ENCODE measurements at regions not wholly inside any gene's neighbourhood (a gene's known extent, or its start where the extent isn't known, plus 50 kb on each side); places are given as distances from the start of the nearest gene placed in this dataset.

GRCh38 chr12:105462831-105463230, 132.3 kb downstream of the C12orf75 start:
- in situ Hi-C loops (cut with MboI), result no loop called here
- H3K9ac ChIP-seq (ENCODE audit: control insufficient read depth, insufficient read depth, low read length), result no peak overlapping the region
- H3K9me3 ChIP-seq (replicated peaks; ENCODE audit: control insufficient read depth, insufficient read depth, low read length), result no peaks in the 10 kb centered on the region; the same call in 2 of the 3 replicates
- no peak for ATAC-seq
- no peak for FAIRE-seq
- no peaks in the 10 kb centered on the region for H3K4me1 ChIP-seq (ENCODE audit: control insufficient read depth, insufficient read depth, low read length)
- no peak overlapping the region for H3K27ac ChIP-seq (ENCODE audit: control insufficient read depth, insufficient read depth)
- RAD21 ChIA-PET (ENCODE audit: unreplicated experiment), result no interaction called here
- CTCF ChIA-PET, result no interaction called here
- no peaks in the 10 kb centered on the region for H3K36me3 ChIP-seq (ENCODE audit: control insufficient read depth in 2 of 2, insufficient read depth in 2 of 2, low read length in 1 of 2)
- 0% methylated on average over 2 of the region's 2 CpGs for WGBS (ENCODE audit: insufficient coverage, insufficient replicate concordance, low lambda C conversion rate, missing lambda C conversion rate)
- no peak overlapping the region for H2AFZ ChIP-seq (ENCODE audit: control insufficient read depth, low read depth, low read length)
- no TSS peak for BruUV-seq (replicated peaks)
- SMC1A ChIA-PET (ENCODE audit: uncharacterized antibody, unreplicated experiment), result interaction anchor here (0.6 kb wide), 1 partner anchor 1626 kb away, joined by 3 read pairs; no protein-coding TSS in a partner anchor
- H3K79me2 ChIP-seq (ENCODE audit: control insufficient read depth, insufficient read depth, low read length), result no peaks in the 10 kb centered on the region
- intact Hi-C loops (cut with micrococcal nuclease; ENCODE audit: unreplicated experiment), result no loop called here
- H4K20me1 ChIP-seq (ENCODE audit: control insufficient read depth, insufficient read depth), result no peaks in the 10 kb centered on the region
- POLR2A ChIA-PET, result no interaction called here
- no peak overlapping the region for H3K4me3 ChIP-seq
- no peak for DNase-seq (ENCODE audit: low read depth, low spot score)
- no peak overlapping the region for H3K4me2 ChIP-seq (ENCODE audit: control insufficient read depth, insufficient read depth)
- H3K27me3 ChIP-seq (replicated peaks in 1 of 2; ENCODE audit: control insufficient read depth in 2 of 2, insufficient read depth in 2 of 2, low read length in 1 of 2), result peaks cover 0 to 2% of the 10 kb centered on the region in 2 experiments; a peak in 1 of 4 replicates
- TF ChIP-seq IRF4 (IDR thresholded peaks at IDR 0.05; ENCODE audit: low read depth, low read length) (no peak), HSF1 (IDR thresholded peaks at IDR 0.05; ENCODE audit: low read depth, low read length) (no peak), MLLT1 (IDR thresholded peaks at IDR 0.05) (no peak), ZBED1 (IDR thresholded peaks at IDR 0.05; ENCODE audit: borderline replicate concordance) (no peak), ZNF622 (IDR thresholded peaks at IDR 0.05) (no peak), BACH1 (IDR thresholded peaks at IDR 0.05; ENCODE audit: borderline replicate concordance) (no peak), BHLHE40 (IDR thresholded peaks at IDR 0.05; ENCODE audit: borderline replicate concordance in 1 of 2, low read depth in 2 of 2, low read length in 1 of 2) (no peak), FOXM1 (IDR thresholded peaks at IDR 0.05; ENCODE audit: low read depth, low read length) (no peak), E2F4 (IDR thresholded peaks at IDR 0.05; ENCODE audit: low read depth, low read length) (no peak), HDAC2 (IDR thresholded peaks at IDR 0.05) (no peak), CEBPB (IDR thresholded peaks at IDR 0.05; ENCODE audit: borderline replicate concordance in 1 of 2, low read depth in 2 of 2, low read length in 2 of 2) (no peak), RFX5 (IDR thresholded peaks at IDR 0.05; ENCODE audit: low read depth, low read length) (no peak), SMAD1 (IDR thresholded peaks at IDR 0.05; ENCODE audit: low read depth, partially characterized antibody) (no peak), SUPT20H (IDR thresholded peaks at IDR 0.05; ENCODE audit: borderline replicate concordance, control insufficient read depth, low read depth, low read length) (no peak), TBL1XR1 (IDR thresholded peaks at IDR 0.05; ENCODE audit: low read depth, low read length) (no peak), ZZZ3 (IDR thresholded peaks at IDR 0.05; ENCODE audit: control insufficient read depth, insufficient read length, low read depth) (no peak)
- TF ChIP-seq, protein P1, sequence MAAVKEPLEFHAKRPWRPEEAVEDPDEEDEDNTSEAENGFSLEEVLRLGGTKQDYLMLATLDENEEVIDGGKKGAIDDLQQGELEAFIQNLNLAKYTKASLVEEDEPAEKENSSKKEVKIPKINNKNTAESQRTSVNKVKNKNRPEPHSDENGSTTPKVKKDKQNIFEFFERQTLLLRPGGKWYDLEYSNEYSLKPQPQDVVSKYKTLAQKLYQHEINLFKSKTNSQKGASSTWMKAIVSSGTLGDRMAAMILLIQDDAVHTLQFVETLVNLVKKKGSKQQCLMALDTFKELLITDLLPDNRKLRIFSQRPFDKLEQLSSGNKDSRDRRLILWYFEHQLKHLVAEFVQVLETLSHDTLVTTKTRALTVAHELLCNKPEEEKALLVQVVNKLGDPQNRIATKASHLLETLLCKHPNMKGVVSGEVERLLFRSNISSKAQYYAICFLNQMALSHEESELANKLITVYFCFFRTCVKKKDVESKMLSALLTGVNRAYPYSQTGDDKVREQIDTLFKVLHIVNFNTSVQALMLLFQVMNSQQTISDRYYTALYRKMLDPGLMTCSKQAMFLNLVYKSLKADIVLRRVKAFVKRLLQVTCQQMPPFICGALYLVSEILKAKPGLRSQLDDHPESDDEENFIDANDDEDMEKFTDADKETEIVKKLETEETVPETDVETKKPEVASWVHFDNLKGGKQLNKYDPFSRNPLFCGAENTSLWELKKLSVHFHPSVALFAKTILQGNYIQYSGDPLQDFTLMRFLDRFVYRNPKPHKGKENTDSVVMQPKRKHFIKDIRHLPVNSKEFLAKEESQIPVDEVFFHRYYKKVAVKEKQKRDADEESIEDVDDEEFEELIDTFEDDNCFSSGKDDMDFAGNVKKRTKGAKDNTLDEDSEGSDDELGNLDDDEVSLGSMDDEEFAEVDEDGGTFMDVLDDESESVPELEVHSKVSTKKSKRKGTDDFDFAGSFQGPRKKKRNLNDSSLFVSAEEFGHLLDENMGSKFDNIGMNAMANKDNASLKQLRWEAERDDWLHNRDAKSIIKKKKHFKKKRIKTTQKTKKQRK (IDR thresholded peaks at IDR 0.05; ENCODE audit: low read depth, low read length), result no peak
